ENCODE measurements at regions not wholly inside any gene's neighbourhood (a gene's known extent, or its start where the extent isn't known, plus 50 kb on each side); places are given as distances from the start of the nearest gene placed in this dataset.

DNA sequence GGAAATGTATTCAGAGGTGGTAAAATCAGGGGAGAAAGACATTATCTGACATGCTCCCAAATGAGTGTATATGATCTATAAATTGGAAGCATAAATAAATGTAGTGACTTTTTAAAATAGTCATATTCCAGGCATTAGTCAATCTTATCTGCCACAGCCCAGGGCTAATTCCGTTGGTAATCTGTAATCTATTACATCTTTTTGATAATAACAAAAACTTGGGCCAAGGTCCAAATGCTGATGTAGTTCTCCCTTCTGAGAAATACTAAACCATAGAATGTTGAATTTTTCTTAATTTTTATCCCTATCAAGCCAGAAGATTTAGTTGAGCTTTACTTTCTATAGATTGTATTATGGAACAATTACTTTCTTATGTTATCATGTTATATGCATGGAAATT is 1279.8 kb downstream of the EPHA7 start:
- TF ChIP-seq, protein P1, sequence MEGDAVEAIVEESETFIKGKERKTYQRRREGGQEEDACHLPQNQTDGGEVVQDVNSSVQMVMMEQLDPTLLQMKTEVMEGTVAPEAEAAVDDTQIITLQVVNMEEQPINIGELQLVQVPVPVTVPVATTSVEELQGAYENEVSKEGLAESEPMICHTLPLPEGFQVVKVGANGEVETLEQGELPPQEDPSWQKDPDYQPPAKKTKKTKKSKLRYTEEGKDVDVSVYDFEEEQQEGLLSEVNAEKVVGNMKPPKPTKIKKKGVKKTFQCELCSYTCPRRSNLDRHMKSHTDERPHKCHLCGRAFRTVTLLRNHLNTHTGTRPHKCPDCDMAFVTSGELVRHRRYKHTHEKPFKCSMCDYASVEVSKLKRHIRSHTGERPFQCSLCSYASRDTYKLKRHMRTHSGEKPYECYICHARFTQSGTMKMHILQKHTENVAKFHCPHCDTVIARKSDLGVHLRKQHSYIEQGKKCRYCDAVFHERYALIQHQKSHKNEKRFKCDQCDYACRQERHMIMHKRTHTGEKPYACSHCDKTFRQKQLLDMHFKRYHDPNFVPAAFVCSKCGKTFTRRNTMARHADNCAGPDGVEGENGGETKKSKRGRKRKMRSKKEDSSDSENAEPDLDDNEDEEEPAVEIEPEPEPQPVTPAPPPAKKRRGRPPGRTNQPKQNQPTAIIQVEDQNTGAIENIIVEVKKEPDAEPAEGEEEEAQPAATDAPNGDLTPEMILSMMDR (conservative IDR thresholded peaks at IDR 0.05), result no peak
- Histone ChIP-seq H2BK20ac (ENCODE audit: low read depth, low read length, poor library complexity, severe bottlenecking) (no peak overlapping the region), H3K27me3 (ENCODE audit: insufficient read depth, low read length) (no peaks in the 10 kb centered on the region), H3K14ac (ENCODE audit: insufficient read depth, low read length) (no peak overlapping the region), H3K23me2 (ENCODE audit: insufficient read length, low read depth, low read length, poor library complexity, severe bottlenecking) (no peaks in the 10 kb centered on the region), H3K4ac (ENCODE audit: low read depth, low read length) (no peak overlapping the region), H3K79me1 (ENCODE audit: insufficient read depth, low read depth, low read length, poor library complexity, severe bottlenecking) (no peaks in the 10 kb centered on the region), H2BK15ac (ENCODE audit: low read depth, low read length) (no peak overlapping the region), H3K56ac (ENCODE audit: insufficient read length, low read depth, low read length) (no peak overlapping the region), H3K18ac (ENCODE audit: insufficient read length, low read depth, low read length) (no peak overlapping the region), H3K27ac (ENCODE audit: insufficient read length, low read depth, low read length) (no peak overlapping the region), H3K4me2 (ENCODE audit: insufficient read depth, insufficient read length, low read length) (no peak overlapping the region), H3K9ac (ENCODE audit: extremely low read depth, insufficient read length, low read length) (no peak overlapping the region), H3K9me3 (ENCODE audit: control insufficient read depth, low read depth, low read length) (no peaks in the 10 kb centered on the region), H3K4me1 (ENCODE audit: insufficient read depth, low read length) (no peaks in the 10 kb centered on the region), H4K20me1 (ENCODE audit: control insufficient read depth, insufficient read depth, insufficient read length) (no peaks in the 10 kb centered on the region), H2BK5ac (ENCODE audit: insufficient read length, low read length) (no peak overlapping the region), H2BK120ac (ENCODE audit: low read depth, low read length, poor library complexity, severe bottlenecking) (no peak overlapping the region), H2AK5ac (ENCODE audit: insufficient read length, low read length) (no peak overlapping the region), H3T11ph (ENCODE audit: low read length) (no peak overlapping the region), H4K91ac (ENCODE audit: insufficient read length, low read depth, low read length) (no peak overlapping the region), H3K23ac (ENCODE audit: insufficient read length, low read depth, low read length) (no peak overlapping the region), H4K8ac (replicated peaks; ENCODE audit: insufficient read length, low read depth, low read length) (no peak overlapping the region), H2AFZ (ENCODE audit: low read length) (no peak overlapping the region), H3K79me2 (ENCODE audit: insufficient read depth, low read length) (no peaks in the 10 kb centered on the region), H2BK12ac (ENCODE audit: insufficient read length, low read depth, low read length) (no peak overlapping the region), H4K5ac (ENCODE audit: insufficient read length, low read depth, low read length) (no peak overlapping the region)
- Mint-ChIP-seq H3K4me1 (no peaks in the 10 kb centered on the region), H3K9me3 (no peaks in the 10 kb centered on the region), H3K4me3 (no peak overlapping the region), H3K36me3 (ENCODE audit: insufficient read depth in 1 of 3, low read depth in 3 of 3) (no peaks in the 10 kb centered on the region), H3K27me3 (ENCODE audit: low read depth) (no peaks in the 10 kb centered on the region), H3K27ac (no peak overlapping the region)
- DNase-seq, result no peak
- WGBS (ENCODE audit: extremely low coverage, insufficient read length, low lambda C conversion rate), result no CpG with 5 or more reads among the region's 1 CpG

Measured in H9 (cell line).